ENCODE measurements at regions not wholly inside any gene's neighbourhood (a gene's known extent, or its start where the extent isn't known, plus 50 kb on each side); places are given as distances from the start of the nearest gene placed in this dataset.
A peak's percentile ranks its signal among the peaks of the same experiment; 100 is the strongest.

DNA sequence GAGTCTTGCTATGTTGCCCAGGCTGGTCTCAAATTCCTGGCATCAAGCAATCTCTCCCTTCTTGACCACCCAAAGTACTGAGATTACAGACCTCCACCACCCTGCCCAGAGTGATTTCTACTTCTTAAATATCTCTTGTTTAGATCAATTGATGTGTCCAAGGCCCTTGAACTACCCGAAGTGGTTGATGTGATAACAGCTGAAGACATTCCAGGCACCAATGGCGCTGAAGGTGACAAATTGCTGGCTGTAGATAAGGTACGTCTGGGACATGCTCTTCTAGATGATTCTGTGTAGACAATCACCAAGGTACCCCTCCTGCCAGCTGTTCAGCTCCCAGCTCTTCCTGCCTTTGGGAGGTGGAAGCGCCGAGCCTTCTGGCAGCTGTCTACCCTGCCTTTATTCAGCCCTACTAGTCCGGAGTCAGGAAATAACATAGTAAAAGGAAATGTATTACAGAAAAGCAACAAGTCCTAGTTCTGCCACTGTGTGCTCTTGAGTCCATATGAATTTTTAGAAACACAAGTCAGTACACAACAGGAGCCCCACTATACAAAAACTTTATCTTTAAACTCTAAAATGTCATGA, 61.3 kb upstream of the BZW1 start:
- TF ChIP-seq, protein P1, sequence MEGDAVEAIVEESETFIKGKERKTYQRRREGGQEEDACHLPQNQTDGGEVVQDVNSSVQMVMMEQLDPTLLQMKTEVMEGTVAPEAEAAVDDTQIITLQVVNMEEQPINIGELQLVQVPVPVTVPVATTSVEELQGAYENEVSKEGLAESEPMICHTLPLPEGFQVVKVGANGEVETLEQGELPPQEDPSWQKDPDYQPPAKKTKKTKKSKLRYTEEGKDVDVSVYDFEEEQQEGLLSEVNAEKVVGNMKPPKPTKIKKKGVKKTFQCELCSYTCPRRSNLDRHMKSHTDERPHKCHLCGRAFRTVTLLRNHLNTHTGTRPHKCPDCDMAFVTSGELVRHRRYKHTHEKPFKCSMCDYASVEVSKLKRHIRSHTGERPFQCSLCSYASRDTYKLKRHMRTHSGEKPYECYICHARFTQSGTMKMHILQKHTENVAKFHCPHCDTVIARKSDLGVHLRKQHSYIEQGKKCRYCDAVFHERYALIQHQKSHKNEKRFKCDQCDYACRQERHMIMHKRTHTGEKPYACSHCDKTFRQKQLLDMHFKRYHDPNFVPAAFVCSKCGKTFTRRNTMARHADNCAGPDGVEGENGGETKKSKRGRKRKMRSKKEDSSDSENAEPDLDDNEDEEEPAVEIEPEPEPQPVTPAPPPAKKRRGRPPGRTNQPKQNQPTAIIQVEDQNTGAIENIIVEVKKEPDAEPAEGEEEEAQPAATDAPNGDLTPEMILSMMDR (IDR thresholded peaks at IDR 0.05; ENCODE audit: insufficient read depth, low read depth, low read length): no peak
- no peak for DNase-seq (ENCODE audit: low read depth)
- no peak overlapping the region for H3K4me3 ChIP-seq (ENCODE audit: low read depth, low read length)

DNA sequence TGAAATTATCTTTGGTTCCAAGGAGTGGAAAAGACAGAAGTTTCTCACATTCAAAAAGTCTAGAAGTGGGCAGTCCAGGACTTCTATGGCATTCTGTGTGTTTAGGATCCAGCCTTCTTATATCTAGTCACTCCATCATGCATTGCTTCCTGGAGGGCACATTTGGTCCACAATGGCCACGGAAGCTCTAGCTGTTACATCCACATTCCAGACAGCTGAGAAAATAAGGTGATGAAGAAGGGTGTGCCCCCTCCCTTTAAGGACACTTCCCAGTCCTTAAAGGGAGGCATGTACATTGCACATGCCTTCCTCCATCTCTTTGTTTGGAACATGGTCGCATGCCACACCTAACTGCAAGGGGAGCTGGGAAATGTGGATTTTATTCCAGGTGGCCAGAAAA, 59.9 kb upstream of the BZW1 start:
- H3K4me3 ChIP-seq (ENCODE audit: low read depth, low read length): no peak overlapping the region
- TF ChIP-seq, protein P1 (IDR thresholded peaks at IDR 0.05; ENCODE audit: insufficient read depth, low read depth, low read length): no peak
- no peak for DNase-seq (ENCODE audit: low read depth)

DNA sequence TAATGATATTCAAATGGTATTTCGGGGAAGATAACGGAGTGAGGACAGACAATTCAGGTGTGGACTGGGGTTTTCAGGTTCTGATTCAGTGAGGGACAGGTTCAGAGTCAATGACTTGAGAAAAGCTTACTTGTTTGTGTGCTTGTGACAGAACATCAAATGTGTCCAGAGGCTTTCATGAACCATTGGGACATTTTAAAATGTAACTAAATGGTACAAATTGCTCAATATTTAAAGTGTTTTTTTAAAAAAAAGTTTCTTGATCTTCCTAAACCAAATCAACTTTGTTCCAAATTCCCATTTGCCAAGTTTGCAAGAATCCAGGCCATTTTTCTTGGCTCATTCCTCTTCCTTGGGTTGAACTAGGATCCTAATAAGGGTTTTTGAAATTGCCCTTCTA, 59.4 kb upstream of the BZW1 start:
- TF ChIP-seq, protein P1 (IDR thresholded peaks at IDR 0.05; ENCODE audit: insufficient read depth, low read depth, low read length): no peak
- H3K4me3 ChIP-seq (ENCODE audit: low read depth, low read length): no peak overlapping the region
- DNase-seq (ENCODE audit: low read depth): no peak

DNA sequence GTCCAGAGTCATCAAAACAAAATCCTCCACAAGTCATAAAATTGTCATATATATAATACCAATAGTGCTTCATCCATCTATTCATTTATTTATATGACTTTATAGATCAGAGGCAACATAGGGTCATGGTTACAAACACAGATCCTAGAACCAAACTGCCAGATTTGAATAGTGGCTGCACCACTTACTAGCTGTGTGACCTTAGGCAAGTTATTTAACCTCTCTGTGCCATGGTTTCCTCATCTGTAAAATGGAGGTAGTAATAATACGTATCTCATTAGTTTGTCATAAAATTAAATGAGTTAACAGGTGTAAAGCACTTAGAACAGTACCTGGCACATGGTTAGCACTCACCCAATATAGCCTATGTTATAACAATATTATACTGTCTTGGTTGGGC, 58.9 kb upstream of the BZW1 start:
- no peak overlapping the region for H3K4me3 ChIP-seq (ENCODE audit: low read depth, low read length)
- DNase-seq (ENCODE audit: low read depth): no peak
- TF ChIP-seq, protein P1 (IDR thresholded peaks at IDR 0.05; ENCODE audit: insufficient read depth, low read depth, low read length): no peak

DNA sequence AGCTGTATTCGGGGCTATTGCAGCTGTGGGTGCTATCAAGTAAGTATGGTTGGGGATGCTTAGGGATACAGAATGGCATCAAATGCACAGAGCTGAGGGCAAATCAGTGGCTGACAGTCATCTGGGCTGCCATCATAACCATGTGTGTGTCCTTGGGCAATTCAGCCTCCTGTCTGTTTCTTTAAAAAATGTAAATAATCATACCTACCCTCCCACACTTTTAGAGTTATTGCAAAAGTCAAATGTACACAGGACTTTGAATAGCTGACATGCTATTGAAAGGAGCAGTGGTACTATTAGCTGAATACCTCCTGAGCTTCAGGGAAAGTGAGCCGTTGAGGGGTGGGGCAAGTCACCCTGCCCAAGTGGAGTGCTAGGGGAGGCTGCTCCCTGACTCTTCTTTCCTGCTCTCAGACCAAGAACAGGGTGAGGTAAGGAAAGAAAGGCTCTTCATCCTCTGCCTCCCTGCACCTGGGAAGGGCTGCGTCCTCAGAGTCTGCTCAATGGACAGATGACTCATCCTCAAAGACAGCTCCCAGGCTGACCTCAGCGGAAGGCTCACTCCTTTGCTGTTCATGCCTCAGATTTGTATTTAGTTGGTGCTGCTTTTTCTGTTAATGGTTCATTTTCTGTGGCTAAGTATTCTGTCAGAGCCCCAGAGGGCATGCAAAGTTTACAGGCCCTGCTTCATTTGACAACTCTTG, 54.9 kb upstream of the BZW1 start:
- DNase-seq (ENCODE audit: low read depth): peak; percentile 83
- no peak overlapping the region for H3K4me3 ChIP-seq (ENCODE audit: low read depth, low read length)
- TF ChIP-seq, protein P1 (IDR thresholded peaks at IDR 0.05; ENCODE audit: insufficient read depth, low read depth, low read length): no peak

DNA sequence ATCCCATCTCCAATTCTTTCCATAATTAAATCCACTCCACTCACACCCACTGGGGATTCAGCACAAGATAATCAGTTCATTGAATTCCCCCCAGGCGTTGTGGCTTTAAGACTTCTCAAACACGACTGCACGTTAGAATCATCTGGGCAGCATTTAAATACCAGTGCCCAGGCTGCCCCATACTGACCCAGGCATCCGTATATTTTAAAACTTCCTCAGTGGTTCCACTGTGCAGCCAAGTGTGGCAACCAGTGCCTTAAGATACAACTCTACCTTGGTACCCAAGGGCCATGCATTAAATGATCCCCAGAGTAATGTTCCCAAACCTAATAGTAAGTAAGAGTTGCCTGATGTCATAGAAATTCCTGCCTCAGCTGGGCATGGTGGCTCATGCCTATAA, 54.3 kb upstream of the BZW1 start:
- no peak overlapping the region for H3K4me3 ChIP-seq (ENCODE audit: low read depth, low read length)
- DNase-seq (ENCODE audit: low read depth): no peak
- TF ChIP-seq, protein P1 (IDR thresholded peaks at IDR 0.05; ENCODE audit: insufficient read depth, low read depth, low read length): no peak
